ENCODE measurements at regions not wholly inside any gene's neighbourhood (a gene's known extent, or its start where the extent isn't known, plus 50 kb on each side); places are given as distances from the start of the nearest gene placed in this dataset.

DNA sequence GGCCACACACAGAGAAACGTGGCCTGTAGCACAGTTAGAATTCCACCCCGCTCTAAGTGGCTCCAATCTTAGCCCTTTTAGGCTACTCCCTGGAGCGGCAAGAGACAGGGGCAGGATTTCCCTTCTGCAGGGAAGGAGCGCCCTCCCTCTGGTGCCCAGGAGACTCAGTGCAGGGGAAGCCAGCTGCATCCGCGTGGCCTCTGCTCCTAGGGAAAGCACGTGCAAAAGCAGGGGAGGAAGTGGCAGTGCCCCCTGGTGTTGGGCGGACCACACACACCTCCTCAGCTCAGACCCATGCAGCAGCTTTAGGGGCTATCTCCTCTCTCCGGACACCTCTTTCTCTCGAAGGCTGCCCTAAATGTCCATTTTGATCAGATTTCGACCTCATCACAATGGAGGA is 50.0 kb downstream of the SPRING1 start:
- Mint-ChIP-seq H3K27ac (no peak overlapping the region), H3K36me3 (no peaks in the 10 kb centered on the region), H3K4me1 (peaks cover 13% of the 10 kb centered on the region), H3K9me3 (no peaks in the 10 kb centered on the region), H3K27me3 (ENCODE audit: insufficient read depth, low read depth) (peaks cover 18% of the 10 kb centered on the region), H3K4me3 (no peak overlapping the region)
- Histone ChIP-seq H3K79me2 (ENCODE audit: low read depth) (no peaks in the 10 kb centered on the region), H3K4me2 (no peak overlapping the region), H2AFZ (replicated peaks) (peak overlapping the region; percentile 77), H4K20me1 (ENCODE audit: low read depth) (no peaks in the 10 kb centered on the region), H3F3A (ENCODE audit: low read depth) (peaks cover 8% of the 10 kb centered on the region), H3K4me3 (no peak overlapping the region), H3K9ac (no peak overlapping the region), H3K27ac (no peak overlapping the region), H3K36me3 (no peaks in the 10 kb centered on the region), H3K4me1 (peaks cover 16% of the 10 kb centered on the region), H3K27me3 (no peaks in the 10 kb centered on the region), H3K9me3 (ENCODE audit: low read depth) (no peaks in the 10 kb centered on the region)
- no peak for TF ChIP-seq EZH2phosphoT487 (IDR thresholded peaks at IDR 0.05)
- TF ChIP-seq, protein P1, sequence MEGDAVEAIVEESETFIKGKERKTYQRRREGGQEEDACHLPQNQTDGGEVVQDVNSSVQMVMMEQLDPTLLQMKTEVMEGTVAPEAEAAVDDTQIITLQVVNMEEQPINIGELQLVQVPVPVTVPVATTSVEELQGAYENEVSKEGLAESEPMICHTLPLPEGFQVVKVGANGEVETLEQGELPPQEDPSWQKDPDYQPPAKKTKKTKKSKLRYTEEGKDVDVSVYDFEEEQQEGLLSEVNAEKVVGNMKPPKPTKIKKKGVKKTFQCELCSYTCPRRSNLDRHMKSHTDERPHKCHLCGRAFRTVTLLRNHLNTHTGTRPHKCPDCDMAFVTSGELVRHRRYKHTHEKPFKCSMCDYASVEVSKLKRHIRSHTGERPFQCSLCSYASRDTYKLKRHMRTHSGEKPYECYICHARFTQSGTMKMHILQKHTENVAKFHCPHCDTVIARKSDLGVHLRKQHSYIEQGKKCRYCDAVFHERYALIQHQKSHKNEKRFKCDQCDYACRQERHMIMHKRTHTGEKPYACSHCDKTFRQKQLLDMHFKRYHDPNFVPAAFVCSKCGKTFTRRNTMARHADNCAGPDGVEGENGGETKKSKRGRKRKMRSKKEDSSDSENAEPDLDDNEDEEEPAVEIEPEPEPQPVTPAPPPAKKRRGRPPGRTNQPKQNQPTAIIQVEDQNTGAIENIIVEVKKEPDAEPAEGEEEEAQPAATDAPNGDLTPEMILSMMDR (IDR thresholded peaks at IDR 0.05): peak; percentile 61
- peak; percentile 67 for DNase-seq (ENCODE audit: low spot score)

DNA sequence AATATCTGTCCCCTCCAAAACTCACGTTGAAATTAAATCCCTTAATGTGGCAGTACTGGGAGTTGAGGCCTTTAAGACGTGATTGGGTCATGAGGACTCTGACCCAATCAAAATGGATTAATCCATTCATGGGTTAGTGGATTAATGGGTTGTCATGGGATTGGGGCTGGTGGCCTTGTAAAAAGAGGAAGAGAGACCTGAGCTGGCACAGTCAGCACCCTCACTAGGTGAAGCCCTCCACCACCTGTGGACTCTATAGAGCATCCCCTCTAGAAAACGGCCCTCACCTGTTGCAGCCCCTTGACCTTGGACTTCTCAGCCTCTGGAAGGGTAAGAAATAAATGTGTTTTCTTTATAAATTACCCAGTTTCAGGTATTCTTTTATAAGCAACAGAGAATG is 53.0 kb downstream of the SPRING1 start:
- Mint-ChIP-seq H3K4me3 (no peak overlapping the region), H3K36me3 (no peaks in the 10 kb centered on the region), H3K27ac (no peak overlapping the region), H3K9me3 (peaks cover 2% of the 10 kb centered on the region), H3K4me1 (peaks cover 4% of the 10 kb centered on the region), H3K27me3 (ENCODE audit: insufficient read depth, low read depth) (peaks cover 18% of the 10 kb centered on the region)
- TF ChIP-seq, protein P1 (IDR thresholded peaks at IDR 0.05): no peak
- TF ChIP-seq EZH2phosphoT487 (IDR thresholded peaks at IDR 0.05) (no peak), EZH2 (IDR thresholded peaks at IDR 0.05) (no peak)
- H3K4me1 ChIP-seq: peaks cover 5% of the 10 kb centered on the region
- no peak for DNase-seq (ENCODE audit: low spot score)
- H3K9ac ChIP-seq: no peak overlapping the region
- no peak overlapping the region for H2AFZ ChIP-seq (replicated peaks)
- no peak overlapping the region for H3K4me3 ChIP-seq
- H3K9me3 ChIP-seq (ENCODE audit: low read depth): no peaks in the 10 kb centered on the region
- H3K79me2 ChIP-seq (ENCODE audit: low read depth): no peaks in the 10 kb centered on the region
- peaks cover under 1% of the 10 kb centered on the region for H3F3A ChIP-seq (ENCODE audit: low read depth)
- no peak overlapping the region for H3K4me2 ChIP-seq
- no peaks in the 10 kb centered on the region for H3K27me3 ChIP-seq
- H4K20me1 ChIP-seq (ENCODE audit: low read depth): no peaks in the 10 kb centered on the region
- no peaks in the 10 kb centered on the region for H3K36me3 ChIP-seq
- H3K27ac ChIP-seq: no peak overlapping the region

DNA sequence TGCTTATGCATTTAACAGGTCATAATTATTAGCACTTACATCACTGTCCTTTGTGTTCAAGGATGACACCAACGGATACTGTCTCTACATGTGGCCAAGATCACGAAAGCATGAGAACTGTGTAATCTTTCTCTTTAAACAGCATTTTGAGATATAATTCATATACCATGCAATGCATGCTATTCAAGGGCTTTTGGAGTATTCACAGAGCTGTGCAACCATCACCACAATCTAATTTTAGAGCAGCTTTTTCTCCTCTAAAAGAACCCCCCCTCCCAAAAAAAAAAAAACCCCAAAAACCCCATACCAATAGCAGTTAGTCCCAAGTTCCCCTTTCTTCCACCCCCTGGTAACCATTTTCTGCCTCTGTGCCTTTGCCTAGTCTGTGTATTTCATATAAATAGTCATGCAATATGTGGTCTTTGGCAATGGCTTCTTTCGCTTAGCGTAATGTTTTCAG is 60.6 kb downstream of the SPRING1 start:
- H3K36me3 Mint-ChIP-seq: no peaks in the 10 kb centered on the region

More for the DNA sequence above, 60.6 kb downstream of the SPRING1 start:
- H3K27ac ChIP-seq: no peak overlapping the region
- H3F3A ChIP-seq (ENCODE audit: low read depth): peaks cover 6% of the 10 kb centered on the region
- H3K4me1 ChIP-seq: no peaks in the 10 kb centered on the region
- no peaks in the 10 kb centered on the region for H4K20me1 ChIP-seq (ENCODE audit: low read depth)
- no peak overlapping the region for H3K9ac ChIP-seq
- H3K27me3 ChIP-seq: no peaks in the 10 kb centered on the region
- H3K27me3 Mint-ChIP-seq (ENCODE audit: insufficient read depth, low read depth): peaks cover 18% of the 10 kb centered on the region
- DNase-seq (ENCODE audit: low spot score): no peak
- H3K4me1 Mint-ChIP-seq: peaks cover 16% of the 10 kb centered on the region
- H3K4me2 ChIP-seq: no peak overlapping the region
- no peak overlapping the region for H3K4me3 Mint-ChIP-seq
- no peak overlapping the region for H2AFZ ChIP-seq (replicated peaks)
- no peaks in the 10 kb centered on the region for H3K36me3 ChIP-seq
- TF ChIP-seq, protein P1 (IDR thresholded peaks at IDR 0.05): no peak
- no peak overlapping the region for H3K27ac Mint-ChIP-seq
- peaks cover 4% of the 10 kb centered on the region for H3K9me3 Mint-ChIP-seq
- H3K9me3 ChIP-seq (ENCODE audit: low read depth): no peaks in the 10 kb centered on the region
- no peaks in the 10 kb centered on the region for H3K79me2 ChIP-seq (ENCODE audit: low read depth)
- no peak overlapping the region for H3K4me3 ChIP-seq

Measured in neural progenitor cell (in vitro differentiated cells).